ENCODE measurements at regions not wholly inside any gene's neighbourhood (a gene's known extent, or its start where the extent isn't known, plus 50 kb on each side); places are given as distances from the start of the nearest gene placed in this dataset.
A peak's percentile ranks its signal among the peaks of the same experiment; 100 is the strongest.

DNA sequence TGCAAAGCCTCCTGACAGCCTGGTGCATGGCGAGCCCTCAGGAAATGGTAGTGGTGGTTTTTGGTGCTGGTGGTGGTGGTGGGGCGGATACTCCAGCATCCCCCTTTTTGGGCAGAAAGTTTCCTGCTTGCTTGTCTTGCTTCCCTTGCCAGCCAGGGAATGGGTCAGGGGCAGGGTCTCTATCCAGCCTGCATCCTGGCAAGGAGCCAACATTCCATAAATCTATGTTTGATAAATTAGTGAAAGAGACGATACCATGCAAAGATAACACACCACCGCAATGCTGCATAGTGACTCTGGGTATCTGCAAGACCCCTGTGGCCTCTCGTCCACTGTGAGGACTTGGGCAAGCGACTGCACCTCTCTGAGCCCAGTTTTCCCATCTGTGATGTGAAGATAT lies 246.2 kb downstream of the LRFN2 start:
- peak; percentile 32 for DNase-seq (ENCODE audit: low spot score)

GRCh38 chr6:40340196-40340595 lies 247.0 kb downstream of the LRFN2 start:
- ATAC-seq = no peak
- DNase-seq (ENCODE audit: low spot score) = no peak

More for the DNA sequence above, 246.2 kb downstream of the LRFN2 start:
- ATAC-seq = no peak

DNA sequence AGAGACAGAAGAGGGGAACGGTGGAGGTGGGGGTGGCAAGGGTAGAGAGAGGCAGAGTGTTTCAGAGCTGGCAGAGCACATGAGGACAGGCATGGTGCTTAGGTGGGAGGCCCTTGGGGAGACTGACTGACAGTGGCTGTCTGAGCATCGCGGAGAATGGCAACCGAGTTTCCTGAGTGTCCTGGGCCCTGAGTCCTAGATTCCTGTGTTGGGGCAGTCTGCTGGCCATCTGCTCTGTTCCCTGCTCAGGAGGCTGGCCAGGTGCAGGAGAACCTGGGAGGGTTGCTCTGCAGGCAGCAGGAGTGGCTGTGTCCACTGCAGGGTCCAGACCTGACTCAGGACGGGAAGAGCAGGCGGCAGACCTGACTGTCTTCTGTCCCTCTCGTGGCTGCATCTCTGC lies 248.9 kb downstream of the LRFN2 start:
- ATAC-seq (no peak), DNase-seq (ENCODE audit: low spot score) (no peak)

GRCh38 chr6:40336940-40337760 lies 250.0 kb downstream of the LRFN2 start:
- no peak for ATAC-seq
- no peak for DNase-seq (ENCODE audit: low spot score)

GRCh38 chr6:40336296-40336695 lies 250.9 kb downstream of the LRFN2 start:
- DNase-seq (ENCODE audit: low spot score) = no peak
- no peak for ATAC-seq

- ATAC-seq (no peak), DNase-seq (ENCODE audit: low spot score) (no peak)
These were observed 252.5 kb downstream of the LRFN2 start for GRCh38 chr6:40334496-40335270.

DNA sequence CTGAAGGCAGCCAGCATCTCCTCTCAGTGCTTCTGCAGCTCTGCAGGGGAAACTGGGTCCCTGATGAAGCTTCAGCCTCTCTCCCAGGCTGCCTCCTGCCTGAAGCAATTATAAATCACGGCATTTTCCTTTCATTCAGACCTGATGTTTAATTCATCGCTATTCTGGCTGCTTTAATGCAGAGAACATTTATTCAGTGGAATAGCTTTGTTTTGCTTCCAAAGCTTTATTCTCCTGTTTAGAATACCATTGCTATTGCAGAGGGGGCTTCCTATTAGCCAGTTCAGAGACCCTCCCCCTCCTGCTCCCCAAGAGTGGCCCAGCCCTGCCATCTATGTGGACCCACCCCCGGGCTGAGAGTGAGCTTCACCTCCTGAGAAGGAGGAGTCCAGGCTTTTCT lies 255.6 kb downstream of the LRFN2 start:
- DNase-seq (ENCODE audit: low spot score) = no peak
- no peak for ATAC-seq

GRCh38 chr6:40330301-40330721 lies 256.9 kb downstream of the LRFN2 start:
- no peak for DNase-seq (ENCODE audit: low spot score)
- no peak for ATAC-seq

- DNase-seq (ENCODE audit: low spot score) (no peak), ATAC-seq (no peak)
These were observed 258.1 kb downstream of the LRFN2 start for GRCh38 chr6:40328986-40329545.

GRCh38 chr6:40328386-40328985 lies 258.7 kb downstream of the LRFN2 start:
- ATAC-seq (peak; percentile 98), DNase-seq (ENCODE audit: low spot score) (peak; percentile 69)

- DNase-seq (ENCODE audit: low spot score) = no peak
- ATAC-seq = no peak
These were observed 260.3 kb downstream of the LRFN2 start for GRCh38 chr6:40326714-40327421.

GRCh38 chr6:40325791-40326190 lies 261.4 kb downstream of the LRFN2 start:
- ATAC-seq = no peak
- DNase-seq (ENCODE audit: low spot score) = no peak

- DNase-seq (ENCODE audit: low spot score) (no peak), ATAC-seq (no peak)
These were observed 262.1 kb downstream of the LRFN2 start for GRCh38 chr6:40325041-40325440.

- no peak for ATAC-seq
- no peak for DNase-seq (ENCODE audit: low spot score)
These were observed 263.1 kb downstream of the LRFN2 start for GRCh38 chr6:40323881-40324634.

- DNase-seq (ENCODE audit: low spot score) (no peak), ATAC-seq (no peak)
These were observed 264.8 kb downstream of the LRFN2 start for GRCh38 chr6:40322336-40322735.

DNA sequence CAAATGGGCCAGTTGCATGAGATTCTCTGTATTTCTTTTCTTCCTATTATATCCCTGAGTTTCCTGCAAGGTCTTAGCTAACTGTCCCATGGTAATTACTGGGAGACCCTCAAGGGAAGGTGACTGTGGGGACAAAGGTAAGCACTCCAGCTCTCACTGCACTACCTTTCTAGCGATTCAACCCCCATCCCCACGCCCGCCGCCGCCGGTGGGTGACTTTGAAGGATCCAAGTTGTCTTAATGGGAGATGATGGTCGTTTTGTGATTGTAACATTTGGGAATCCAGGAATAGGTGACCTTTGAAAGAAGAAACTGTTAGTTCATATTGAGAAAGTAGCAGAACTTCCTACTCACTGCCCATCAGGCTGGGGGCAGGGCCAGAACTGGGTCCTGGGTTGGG lies 265.5 kb downstream of the LRFN2 start:
- ATAC-seq (no peak), DNase-seq (ENCODE audit: low spot score) (no peak)

GRCh38 chr6:40320947-40321346 lies 266.2 kb downstream of the LRFN2 start:
- ATAC-seq (peak; percentile 83), DNase-seq (ENCODE audit: low spot score) (peak; percentile 52)

- ATAC-seq (peak; percentile 85), DNase-seq (ENCODE audit: low spot score) (peak; percentile 65)
These were observed 266.7 kb downstream of the LRFN2 start for GRCh38 chr6:40320441-40320840.

- DNase-seq (ENCODE audit: low spot score) (no peak), ATAC-seq (no peak)
These were observed 268.0 kb downstream of the LRFN2 start for GRCh38 chr6:40319124-40319523.

DNA sequence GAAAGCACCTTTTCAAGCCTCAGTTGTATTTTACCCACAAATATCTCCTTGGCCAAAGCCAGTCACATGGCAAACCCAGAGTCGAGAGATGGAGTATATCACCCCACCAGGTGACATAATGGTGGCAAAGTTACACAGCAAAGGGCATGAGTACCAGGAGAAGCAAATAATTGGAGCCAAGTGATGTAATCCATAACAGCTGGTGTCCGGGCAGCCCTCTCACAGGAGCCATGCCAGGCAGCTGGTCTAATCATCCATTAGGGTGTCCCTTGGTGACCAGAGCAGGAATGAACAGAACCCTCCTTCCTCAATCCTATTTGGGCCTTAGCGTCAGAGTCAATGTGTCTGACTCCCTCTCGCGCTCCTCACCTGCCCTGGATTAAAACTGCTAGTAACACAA lies 272.1 kb downstream of the LRFN2 start:
- DNase-seq (ENCODE audit: low spot score) (no peak), ATAC-seq (peak; percentile 39)
